ENCODE measurements at regions not wholly inside any gene's neighbourhood (a gene's known extent, or its start where the extent isn't known, plus 50 kb on each side); places are given as distances from the start of the nearest gene placed in this dataset.

GRCh38 chr10:80770239-80770638, 232.5 kb downstream of the SH2D4B start:
- TF ChIP-seq CTCF (IDR thresholded peaks at IDR 0.05) (no peak), POLR2AphosphoS5 (IDR thresholded peaks at IDR 0.05) (no peak), POLR2A (IDR thresholded peaks at IDR 0.05) (no peak), EP300 (IDR thresholded peaks at IDR 0.05) (no peak)

Measured in stomach (tissue), 4 donors.